ENCODE measurements at regions not wholly inside any gene's neighbourhood (a gene's known extent, or its start where the extent isn't known, plus 50 kb on each side); places are given as distances from the start of the nearest gene placed in this dataset.
"Not testable (repeated sequence)": the region's sequence is repeated elsewhere in the genome, so short reads cannot be mapped to it uniquely, and the experiment has no call there.

- DNase-seq: no peak
Measured at GRCh38 chr9:97096793-97097192, 57.9 kb upstream of the CTSV start.

DNA sequence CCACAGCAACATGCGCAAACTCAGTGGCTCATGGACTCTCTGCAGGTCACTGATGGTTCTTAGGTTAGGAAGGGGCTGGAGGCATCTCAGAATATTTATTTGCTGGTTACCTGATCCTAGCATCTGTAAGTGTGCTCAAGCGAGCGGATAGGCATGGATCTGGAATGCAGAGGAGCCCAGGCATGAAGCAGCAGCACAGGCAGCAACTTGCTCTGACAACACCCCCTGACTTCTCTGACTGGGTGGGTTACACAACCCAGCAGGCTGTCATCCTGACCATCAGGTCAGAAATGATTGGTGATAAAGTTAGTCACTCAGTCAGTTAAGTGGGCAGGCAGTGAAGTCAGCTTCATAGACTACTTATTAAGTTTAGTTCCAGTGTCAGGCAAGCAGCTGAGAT lies 50.4 kb upstream of the CTSV start:
- DNase-seq: not testable (repeated sequence)

Data from T-helper 1 cell (primary cell).